ENCODE measurements at regions not wholly inside any gene's neighbourhood (a gene's known extent, or its start where the extent isn't known, plus 50 kb on each side); places are given as distances from the start of the nearest gene placed in this dataset.

DNA sequence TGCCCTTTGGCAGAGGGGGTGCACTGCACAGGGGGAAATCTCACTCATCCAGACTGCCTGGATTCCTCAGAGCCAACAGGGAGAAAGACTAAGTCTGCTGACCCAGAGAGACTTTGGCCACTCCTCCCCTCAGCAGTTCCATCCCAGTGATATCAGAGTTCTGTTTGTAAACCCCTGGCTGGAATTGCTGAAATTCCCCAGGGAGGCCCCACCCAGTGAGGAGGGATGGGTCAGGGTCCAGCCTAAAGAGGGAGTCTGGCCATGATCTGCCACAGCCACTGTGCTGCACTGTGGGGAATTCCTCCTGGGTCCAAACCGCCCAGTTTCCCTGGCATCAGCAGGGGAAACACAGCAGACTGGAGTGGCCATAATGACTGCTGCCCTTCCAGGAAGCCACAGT lies 54.9 kb upstream of the USP15 start:
- ChIA-PET POLR2A (no interaction called here), CTCF (no interaction called here)
- no peaks in the 10 kb centered on the region for H3K4me1 ChIP-seq (ENCODE audit: control insufficient read depth, insufficient read depth, low read length)
- no peaks in the 10 kb centered on the region for H3K9me3 ChIP-seq (ENCODE audit: control insufficient read depth, insufficient read depth, low read depth, low read length)
- TF ChIP-seq ZNF521 (tag by site-specific recombination; IDR thresholded peaks at IDR 0.05), result no peak
- no peak for TF ChIP-seq ZNF548 (tag by site-specific recombination; IDR thresholded peaks at IDR 0.05)
- no peak for TF ChIP-seq ZNF433 (tag by site-specific recombination; IDR thresholded peaks at IDR 0.05; ENCODE audit: low read depth)
- TF ChIP-seq ZNF311 (tag by site-specific recombination; IDR thresholded peaks at IDR 0.05; ENCODE audit: borderline replicate concordance), result no peak
- no peak for TF ChIP-seq ZNF660 (tag by site-specific recombination; IDR thresholded peaks at IDR 0.05)
- TF ChIP-seq ZBTB48 (tag by site-specific recombination; IDR thresholded peaks at IDR 0.05), result no peak
- TF ChIP-seq, protein P1, sequence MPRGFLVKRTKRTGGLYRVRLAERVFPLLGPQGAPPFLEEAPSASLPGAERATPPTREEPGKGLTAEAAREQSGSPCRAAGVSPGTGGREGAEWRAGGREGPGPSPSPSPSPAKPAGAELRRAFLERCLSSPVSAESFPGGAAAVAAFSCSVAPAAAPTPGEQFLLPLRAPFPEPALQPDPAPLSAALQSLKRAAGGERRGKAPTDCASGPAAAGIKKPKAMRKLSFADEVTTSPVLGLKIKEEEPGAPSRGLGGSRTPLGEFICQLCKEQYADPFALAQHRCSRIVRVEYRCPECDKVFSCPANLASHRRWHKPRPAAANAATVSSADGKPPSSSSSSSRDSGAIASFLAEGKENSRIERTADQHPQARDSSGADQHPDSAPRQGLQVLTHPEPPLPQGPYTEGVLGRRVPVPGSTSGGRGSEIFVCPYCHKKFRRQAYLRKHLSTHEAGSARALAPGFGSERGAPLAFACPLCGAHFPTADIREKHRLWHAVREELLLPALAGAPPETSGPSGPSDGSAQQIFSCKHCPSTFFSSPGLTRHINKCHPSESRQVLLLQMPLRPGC (tag by site-specific recombination; IDR thresholded peaks at IDR 0.05), result no peak
- no peak for TF ChIP-seq ZNF560 (tag by site-specific recombination; IDR thresholded peaks at IDR 0.05; ENCODE audit: borderline replicate concordance)
- TF ChIP-seq ZNF184 (tag by site-specific recombination; IDR thresholded peaks at IDR 0.05), result no peak
- no peak for TF ChIP-seq WT1 (tag by site-specific recombination; IDR thresholded peaks at IDR 0.05)
- TF ChIP-seq ZSCAN30 (tag by site-specific recombination; IDR thresholded peaks at IDR 0.05), result no peak
- H3K27ac ChIP-seq (ENCODE audit: extremely low read depth, low read depth, low read length), result no peak overlapping the region
- H3K4me3 ChIP-seq (ENCODE audit: low read depth, low read length), result no peak overlapping the region
- no peaks in the 10 kb centered on the region for H3K36me3 ChIP-seq (ENCODE audit: control insufficient read depth in 2 of 2, insufficient read depth in 1 of 2, low read length in 2 of 2)

DNA sequence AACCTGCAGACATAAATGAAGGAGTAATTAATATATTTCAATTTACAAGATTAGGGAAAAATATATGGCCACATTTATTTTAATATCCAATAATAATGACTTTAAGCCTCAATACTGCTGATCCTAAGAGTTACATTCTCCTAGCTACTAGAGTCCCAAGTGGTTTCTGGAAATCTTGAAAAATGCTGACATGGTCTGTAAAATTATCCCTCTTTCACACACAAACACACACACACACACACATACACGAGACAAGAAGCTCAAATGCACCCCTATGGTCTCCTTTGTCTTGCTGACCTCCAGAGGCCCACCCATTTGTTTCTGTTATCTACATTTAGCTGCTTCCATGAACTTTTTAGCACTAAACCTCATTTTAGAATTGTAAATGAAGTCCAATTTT lies 53.0 kb upstream of the USP15 start:
- ChIA-PET CTCF (no interaction called here), POLR2A (no interaction called here)
- TF ChIP-seq ZNF677 (tag by site-specific recombination; IDR thresholded peaks at IDR 0.05), result no peak
- TF ChIP-seq TRIM28 (IDR thresholded peaks at IDR 0.05; ENCODE audit: borderline replicate concordance, low read length), result no peak
- TF ChIP-seq KLF9 (tag by site-specific recombination; IDR thresholded peaks at IDR 0.05; ENCODE audit: low read depth), result no peak
- no peak for TF ChIP-seq ZNF585B (tag by site-specific recombination; IDR thresholded peaks at IDR 0.05)
- TF ChIP-seq ZBTB17 (tag by site-specific recombination; IDR thresholded peaks at IDR 0.05), result no peak
- TF ChIP-seq ZNF157 (tag by site-specific recombination; IDR thresholded peaks at IDR 0.05), result no peak
- TF ChIP-seq ZFP37 (tag by site-specific recombination; IDR thresholded peaks at IDR 0.05), result no peak
- TF ChIP-seq YY2 (tag by site-specific recombination; IDR thresholded peaks at IDR 0.05), result no peak
- TF ChIP-seq EGR2 (tag by site-specific recombination; IDR thresholded peaks at IDR 0.05; ENCODE audit: low read depth), result no peak
- no peak for TF ChIP-seq ZNF114 (tag by site-specific recombination; IDR thresholded peaks at IDR 0.05)
- no peak for TF ChIP-seq ZNF174 (tag by site-specific recombination; IDR thresholded peaks at IDR 0.05)
- TF ChIP-seq ZNF623 (tag by site-specific recombination; IDR thresholded peaks at IDR 0.05), result no peak
- TF ChIP-seq, protein P2, sequence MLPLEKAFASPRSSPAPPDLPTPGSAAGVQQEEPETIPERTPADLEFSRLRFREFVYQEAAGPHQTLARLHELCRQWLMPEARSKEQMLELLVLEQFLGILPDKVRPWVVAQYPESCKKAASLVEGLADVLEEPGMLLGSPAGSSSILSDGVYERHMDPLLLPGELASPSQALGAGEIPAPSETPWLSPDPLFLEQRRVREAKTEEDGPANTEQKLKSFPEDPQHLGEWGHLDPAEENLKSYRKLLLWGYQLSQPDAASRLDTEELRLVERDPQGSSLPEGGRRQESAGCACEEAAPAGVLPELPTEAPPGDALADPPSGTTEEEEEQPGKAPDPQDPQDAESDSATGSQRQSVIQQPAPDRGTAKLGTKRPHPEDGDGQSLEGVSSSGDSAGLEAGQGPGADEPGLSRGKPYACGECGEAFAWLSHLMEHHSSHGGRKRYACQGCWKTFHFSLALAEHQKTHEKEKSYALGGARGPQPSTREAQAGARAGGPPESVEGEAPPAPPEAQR (tag by site-specific recombination; IDR thresholded peaks at IDR 0.05), result no peak
- TF ChIP-seq, protein P3, sequence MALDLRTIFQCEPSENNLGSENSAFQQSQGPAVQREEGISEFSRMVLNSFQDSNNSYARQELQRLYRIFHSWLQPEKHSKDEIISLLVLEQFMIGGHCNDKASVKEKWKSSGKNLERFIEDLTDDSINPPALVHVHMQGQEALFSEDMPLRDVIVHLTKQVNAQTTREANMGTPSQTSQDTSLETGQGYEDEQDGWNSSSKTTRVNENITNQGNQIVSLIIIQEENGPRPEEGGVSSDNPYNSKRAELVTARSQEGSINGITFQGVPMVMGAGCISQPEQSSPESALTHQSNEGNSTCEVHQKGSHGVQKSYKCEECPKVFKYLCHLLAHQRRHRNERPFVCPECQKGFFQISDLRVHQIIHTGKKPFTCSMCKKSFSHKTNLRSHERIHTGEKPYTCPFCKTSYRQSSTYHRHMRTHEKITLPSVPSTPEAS (tag by site-specific recombination; IDR thresholded peaks at IDR 0.05), result no peak
- TF ChIP-seq ZNF239 (tag by site-specific recombination; IDR thresholded peaks at IDR 0.05), result no peak
- TF ChIP-seq, protein P4, sequence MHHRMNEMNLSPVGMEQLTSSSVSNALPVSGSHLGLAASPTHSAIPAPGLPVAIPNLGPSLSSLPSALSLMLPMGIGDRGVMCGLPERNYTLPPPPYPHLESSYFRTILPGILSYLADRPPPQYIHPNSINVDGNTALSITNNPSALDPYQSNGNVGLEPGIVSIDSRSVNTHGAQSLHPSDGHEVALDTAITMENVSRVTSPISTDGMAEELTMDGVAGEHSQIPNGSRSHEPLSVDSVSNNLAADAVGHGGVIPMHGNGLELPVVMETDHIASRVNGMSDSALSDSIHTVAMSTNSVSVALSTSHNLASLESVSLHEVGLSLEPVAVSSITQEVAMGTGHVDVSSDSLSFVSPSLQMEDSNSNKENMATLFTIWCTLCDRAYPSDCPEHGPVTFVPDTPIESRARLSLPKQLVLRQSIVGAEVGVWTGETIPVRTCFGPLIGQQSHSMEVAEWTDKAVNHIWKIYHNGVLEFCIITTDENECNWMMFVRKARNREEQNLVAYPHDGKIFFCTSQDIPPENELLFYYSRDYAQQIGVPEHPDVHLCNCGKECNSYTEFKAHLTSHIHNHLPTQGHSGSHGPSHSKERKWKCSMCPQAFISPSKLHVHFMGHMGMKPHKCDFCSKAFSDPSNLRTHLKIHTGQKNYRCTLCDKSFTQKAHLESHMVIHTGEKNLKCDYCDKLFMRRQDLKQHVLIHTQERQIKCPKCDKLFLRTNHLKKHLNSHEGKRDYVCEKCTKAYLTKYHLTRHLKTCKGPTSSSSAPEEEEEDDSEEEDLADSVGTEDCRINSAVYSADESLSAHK (tag by site-specific recombination; IDR thresholded peaks at IDR 0.05), result no peak
- TF ChIP-seq ZNF514 (tag by site-specific recombination; IDR thresholded peaks at IDR 0.05), result no peak
- TF ChIP-seq ZNF791 (tag by site-specific recombination; IDR thresholded peaks at IDR 0.05), result no peak
- Histone ChIP-seq H3K27ac (ENCODE audit: extremely low read depth, low read depth, low read length) (no peak overlapping the region), H3K36me3 (ENCODE audit: control insufficient read depth in 2 of 2, insufficient read depth in 1 of 2, low read length in 2 of 2) (no peaks in the 10 kb centered on the region), H3K4me1 (ENCODE audit: control insufficient read depth, insufficient read depth, low read length) (no peaks in the 10 kb centered on the region), H3K9me3 (ENCODE audit: control insufficient read depth, insufficient read depth, low read depth, low read length) (no peaks in the 10 kb centered on the region), H3K4me3 (ENCODE audit: low read depth, low read length) (no peak overlapping the region)

All from HEK293 (cell line).